ENCODE measurements at regions not wholly inside any gene's neighbourhood (a gene's known extent, or its start where the extent isn't known, plus 50 kb on each side); places are given as distances from the start of the nearest gene placed in this dataset.

GRCh38 chr2:53545604-53546003, 222.0 kb upstream of the CHAC2 start:
- TF ChIP-seq CTCF (IDR thresholded peaks at IDR 0.05) (no peak), POLR2A (IDR thresholded peaks at IDR 0.05) (no peak)

Measured in right lobe of liver (tissue), 4 donors.